HL-60 (cell line): ENCODE measurements at regions not wholly inside any gene's neighbourhood (a gene's known extent, or its start where the extent isn't known, plus 50 kb on each side); places are given as distances from the start of the nearest gene placed in this dataset.

ENCODE experiments used
- DNase-seq, 2 experiments: peaks; one replicate each; pipeline ENCODE4 v3.0.0-alpha.2; 2010 to 2020; ENCODE audit warnings: low read depth in 1 of 2, low spot score in 1 of 2
- H3K27ac ChIP-seq: fragments of 250-450 bp; sonication (Bioruptor Pico); replicated peaks from 2 replicates; pipeline ENCODE4 v1.5.1; 2020; ENCODE audit warnings: mild to moderate bottlenecking, moderate library complexity
- H3K27me3 ChIP-seq: fragments of 250-450 bp; sonication (Bioruptor Pico); 2 replicates; pipeline ENCODE4 v1.5.1; 2021; ENCODE audit warnings: mild to moderate bottlenecking, moderate library complexity; ENCODE audit not compliant: insufficient read depth, poor library complexity, severe bottlenecking
- H3K4me3 ChIP-seq: replicated peaks from 2 replicates; pipeline ENCODE4 v1.5.1; 2011; ENCODE audit warnings: mild to moderate bottlenecking, control low read depth, low read length; ENCODE audit not compliant: insufficient read depth
- CTCF ChIP-seq: IDR thresholded peaks from one replicate; pipeline ENCODE4 v1.5.1; 2011; ENCODE audit warnings: low read length, control low read depth, inconsistent platforms; ENCODE audit not compliant: insufficient read depth
- GABPA ChIP-seq: IDR thresholded peaks from 2 replicates; pipeline ENCODE4 v1.6.1; 2012; ENCODE audit warnings: low read depth
- POLR2AphosphoS5 ChIP-seq: IDR thresholded peaks from 2 replicates; pipeline ENCODE4 v1.6.1; 2012; ENCODE audit warnings: low read depth
- REST ChIP-seq: IDR thresholded peaks from 2 replicates; pipeline ENCODE4 v1.6.1; 2012; ENCODE audit warnings: low read depth; ENCODE audit not compliant: insufficient replicate concordance
- SPI1 ChIP-seq: IDR thresholded peaks from 2 replicates; pipeline ENCODE4 v1.6.1; 2012; ENCODE audit warnings: low read depth, mild to moderate bottlenecking, borderline replicate concordance

GRCh38 chr6:84280030-84280429 lies 52.6 kb upstream of the CEP162 start:
- DNase-seq: no peak
- Histone ChIP-seq H3K4me3 (no peak overlapping the region), H3K27me3 (no peaks in the 10 kb centered on the region), H3K27ac (no peak overlapping the region)
- TF ChIP-seq POLR2AphosphoS5: no peak
- no peak for TF ChIP-seq CTCF
- no peak for TF ChIP-seq SPI1
- no peak for TF ChIP-seq REST
- TF ChIP-seq GABPA: no peak

GRCh38 chr6:84278321-84278998 lies 51.0 kb upstream of the CEP162 start:
- Histone ChIP-seq H3K27ac (no peak overlapping the region), H3K4me3 (no peak overlapping the region), H3K27me3 (no peaks in the 10 kb centered on the region)
- TF ChIP-seq GABPA: no peak
- TF ChIP-seq CTCF: no peak
- TF ChIP-seq POLR2AphosphoS5: no peak
- no peak for TF ChIP-seq REST
- TF ChIP-seq SPI1: no peak
- no peak for DNase-seq
